ENCODE measurements at regions not wholly inside any gene's neighbourhood (a gene's known extent, or its start where the extent isn't known, plus 50 kb on each side); places are given as distances from the start of the nearest gene placed in this dataset.

- Histone ChIP-seq H3F3A (ENCODE audit: control insufficient read depth, insufficient read depth) (no peaks in the 10 kb centered on the region), H3K79me2 (ENCODE audit: control insufficient read depth, low read length) (no peaks in the 10 kb centered on the region), H3K4me2 (ENCODE audit: low read length) (no peak overlapping the region), H3K4me3 (ENCODE audit: low read length) (no peak overlapping the region), H4K20me1 (ENCODE audit: control insufficient read depth, insufficient read depth, low read depth, low read length) (no peaks in the 10 kb centered on the region), H3K4me1 (ENCODE audit: control insufficient read depth, low read length) (no peaks in the 10 kb centered on the region), H3K9me2 (replicated peaks; ENCODE audit: control insufficient read depth, low read length) (no peaks in the 10 kb centered on the region), H3K27me3 (ENCODE audit: control insufficient read depth, low read length) (no peaks in the 10 kb centered on the region), H3K27ac (ENCODE audit: low read depth, low read length) (no peak overlapping the region), H3K36me3 (ENCODE audit: control insufficient read depth, low read length) (no peaks in the 10 kb centered on the region), H3K9me3 (ENCODE audit: control insufficient read depth, insufficient read depth, low read length) (no peaks in the 10 kb centered on the region)
- TF ChIP-seq CTCF (IDR thresholded peaks at IDR 0.05; ENCODE audit: low read depth, low read length, poor library complexity, severe bottlenecking) (no peak), EZH2phosphoT487 (IDR thresholded peaks at IDR 0.05; ENCODE audit: borderline replicate concordance, low read length) (no peak)
Measured at GRCh38 chr4:27714073-27714472, 853.4 kb downstream of the STIM2 start.

GRCh38 chr4:27716693-27717430, 856.2 kb downstream of the STIM2 start:
- H3K27me3 ChIP-seq (ENCODE audit: control insufficient read depth, low read length), result no peaks in the 10 kb centered on the region
- no peaks in the 10 kb centered on the region for H3K36me3 ChIP-seq (ENCODE audit: control insufficient read depth, low read length)
- H3K4me3 ChIP-seq (ENCODE audit: low read length), result no peak overlapping the region
- TF ChIP-seq CTCF (IDR thresholded peaks at IDR 0.05; ENCODE audit: low read depth, low read length, poor library complexity, severe bottlenecking), result no peak
- TF ChIP-seq EZH2phosphoT487 (IDR thresholded peaks at IDR 0.05; ENCODE audit: borderline replicate concordance, low read length), result no peak
- H3K4me1 ChIP-seq (ENCODE audit: control insufficient read depth, low read length), result no peaks in the 10 kb centered on the region
- no peaks in the 10 kb centered on the region for H3K9me2 ChIP-seq (replicated peaks; ENCODE audit: control insufficient read depth, low read length)
- H3K9me3 ChIP-seq (ENCODE audit: control insufficient read depth, insufficient read depth, low read length), result no peaks in the 10 kb centered on the region
- no peak overlapping the region for H3K4me2 ChIP-seq (ENCODE audit: low read length)
- H3K27ac ChIP-seq (ENCODE audit: low read depth, low read length), result no peak overlapping the region
- no peaks in the 10 kb centered on the region for H3F3A ChIP-seq (ENCODE audit: control insufficient read depth, insufficient read depth)
- no peaks in the 10 kb centered on the region for H4K20me1 ChIP-seq (ENCODE audit: control insufficient read depth, insufficient read depth, low read depth, low read length)
- no peaks in the 10 kb centered on the region for H3K79me2 ChIP-seq (ENCODE audit: control insufficient read depth, low read length)

- Histone ChIP-seq H3K4me2 (ENCODE audit: low read length) (no peak overlapping the region), H4K20me1 (ENCODE audit: control insufficient read depth, insufficient read depth, low read depth, low read length) (no peaks in the 10 kb centered on the region), H3K27me3 (ENCODE audit: control insufficient read depth, low read length) (no peaks in the 10 kb centered on the region), H3K79me2 (ENCODE audit: control insufficient read depth, low read length) (no peaks in the 10 kb centered on the region), H3K27ac (ENCODE audit: low read depth, low read length) (no peak overlapping the region), H3K9me2 (replicated peaks; ENCODE audit: control insufficient read depth, low read length) (no peaks in the 10 kb centered on the region), H3F3A (ENCODE audit: control insufficient read depth, insufficient read depth) (no peaks in the 10 kb centered on the region), H3K9me3 (ENCODE audit: control insufficient read depth, insufficient read depth, low read length) (no peaks in the 10 kb centered on the region), H3K36me3 (ENCODE audit: control insufficient read depth, low read length) (no peaks in the 10 kb centered on the region), H3K4me1 (ENCODE audit: control insufficient read depth, low read length) (no peaks in the 10 kb centered on the region), H3K4me3 (ENCODE audit: low read length) (no peak overlapping the region)
- no peak for TF ChIP-seq EZH2phosphoT487 (IDR thresholded peaks at IDR 0.05; ENCODE audit: borderline replicate concordance, low read length)
- TF ChIP-seq CTCF (IDR thresholded peaks at IDR 0.05; ENCODE audit: low read depth, low read length, poor library complexity, severe bottlenecking), result no peak
Measured at GRCh38 chr4:27717431-27717755, 856.8 kb downstream of the STIM2 start.

All from DOHH2 (cell line).